Stimulated activated CD4-positive, alpha-beta T cell treated with anti-CD3 and anti-CD28 coated beads, Interleukin-15, amount 100 ng/mL, for 1 hour (primary cell): ENCODE measurements at regions not wholly inside any gene's neighbourhood (a gene's known extent, or its start where the extent isn't known, plus 50 kb on each side); places are given as distances from the start of the nearest gene placed in this dataset.
A peak's percentile ranks its signal among the peaks of the same experiment; 100 is the strongest.

Experiments used
- DNase-seq, 2 donors: peaks; one replicate each; pipeline ENCODE4 v3.0.0-alpha.2; 2020; ENCODE audit warnings: low read depth in 1 of 2, low spot score in 1 of 2

GRCh38 chr2:121961761-121962160, 206.3 kb downstream of the TSN start:
- DNase-seq = no peak

- no peak for DNase-seq
Measured at GRCh38 chr2:121965661-121966060, 210.2 kb downstream of the TSN start.

GRCh38 chr2:121966663-121967062, 211.2 kb downstream of the TSN start:
- no peak for DNase-seq

GRCh38 chr2:121969166-121969565, 213.7 kb downstream of the TSN start:
- DNase-seq = no peak

- no peak for DNase-seq
Measured at GRCh38 chr2:121969766-121970639, 214.6 kb downstream of the TSN start.

GRCh38 chr2:121972203-121972602, 216.8 kb downstream of the TSN start:
- DNase-seq = no peak

GRCh38 chr2:121974897-121975661, 219.6 kb downstream of the TSN start:
- peak in 1 of 2 donors; percentile 3 for DNase-seq

GRCh38 chr2:121976926-121977325, 221.5 kb downstream of the TSN start:
- no peak for DNase-seq

- no peak for DNase-seq
Measured at GRCh38 chr2:121977326-121977725, 221.9 kb downstream of the TSN start.

- no peak for DNase-seq
Measured at GRCh38 chr2:121992700-121993099, 237.2 kb downstream of the TSN start.

GRCh38 chr2:121993682-121994081, 238.2 kb downstream of the TSN start:
- DNase-seq = no peak

GRCh38 chr2:121994238-121995206, 239.1 kb downstream of the TSN start:
- DNase-seq = no peak

GRCh38 chr2:121998751-121999150, 243.3 kb downstream of the TSN start:
- no peak for DNase-seq

GRCh38 chr2:121999264-121999663, 243.8 kb downstream of the TSN start:
- no peak for DNase-seq

GRCh38 chr2:122000556-122001340, 245.3 kb downstream of the TSN start:
- no peak for DNase-seq

GRCh38 chr2:122001441-122001874, 246.0 kb downstream of the TSN start:
- no peak for DNase-seq

- DNase-seq = no peak
Measured at GRCh38 chr2:122003196-122003940, 247.9 kb downstream of the TSN start.

GRCh38 chr2:122007126-122007525, 251.7 kb downstream of the TSN start:
- DNase-seq = no peak

GRCh38 chr2:122007577-122007976, 252.1 kb downstream of the TSN start:
- DNase-seq = no peak

- DNase-seq = no peak
Measured at GRCh38 chr2:122009561-122009960, 254.1 kb downstream of the TSN start.
